DOHH2 (cell line): ENCODE measurements at regions not wholly inside any gene's neighbourhood (a gene's known extent, or its start where the extent isn't known, plus 50 kb on each side); places are given as distances from the start of the nearest gene placed in this dataset.

Source experiments
- EZH2phosphoT487 ChIP-seq: fragments of 200-600 bp; sonication (generic); IDR thresholded peaks from 2 replicates; pipeline ENCODE4 v1.6.1; 2017; ENCODE audit warnings: borderline replicate concordance, mild to moderate bottlenecking, antibody characterized with exemption, low read length, moderate library complexity, mixed read lengths
- TF ChIP-seq, protein P1 (sequence below): fragments of 200-600 bp; sonication (generic); IDR thresholded peaks from one replicate; pipeline ENCODE4 v1.5.1; 2014; ENCODE audit warnings: antibody characterized with exemption, mild to moderate bottlenecking, low read depth, low read length; ENCODE audit not compliant: poor library complexity, severe bottlenecking

DNA sequence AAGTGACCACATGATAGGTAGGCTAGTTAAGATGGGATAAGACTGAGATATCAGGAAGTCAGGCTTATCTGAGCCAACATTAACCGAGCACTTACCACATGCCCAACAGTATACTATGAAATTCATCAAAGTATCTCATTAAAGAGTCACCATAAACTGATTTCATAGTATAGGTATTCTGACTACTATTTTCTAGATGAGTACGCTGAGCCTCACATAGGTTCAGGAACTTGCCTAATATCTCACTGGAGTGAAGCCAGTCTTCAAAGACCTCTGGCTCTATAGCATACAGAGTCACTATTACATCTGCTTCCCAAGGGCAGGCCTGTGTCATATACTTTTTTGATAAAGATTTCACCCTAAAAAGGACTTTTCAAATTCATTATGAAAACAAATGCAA is 115.6 kb upstream of the NGF start:
- TF ChIP-seq, protein P1, sequence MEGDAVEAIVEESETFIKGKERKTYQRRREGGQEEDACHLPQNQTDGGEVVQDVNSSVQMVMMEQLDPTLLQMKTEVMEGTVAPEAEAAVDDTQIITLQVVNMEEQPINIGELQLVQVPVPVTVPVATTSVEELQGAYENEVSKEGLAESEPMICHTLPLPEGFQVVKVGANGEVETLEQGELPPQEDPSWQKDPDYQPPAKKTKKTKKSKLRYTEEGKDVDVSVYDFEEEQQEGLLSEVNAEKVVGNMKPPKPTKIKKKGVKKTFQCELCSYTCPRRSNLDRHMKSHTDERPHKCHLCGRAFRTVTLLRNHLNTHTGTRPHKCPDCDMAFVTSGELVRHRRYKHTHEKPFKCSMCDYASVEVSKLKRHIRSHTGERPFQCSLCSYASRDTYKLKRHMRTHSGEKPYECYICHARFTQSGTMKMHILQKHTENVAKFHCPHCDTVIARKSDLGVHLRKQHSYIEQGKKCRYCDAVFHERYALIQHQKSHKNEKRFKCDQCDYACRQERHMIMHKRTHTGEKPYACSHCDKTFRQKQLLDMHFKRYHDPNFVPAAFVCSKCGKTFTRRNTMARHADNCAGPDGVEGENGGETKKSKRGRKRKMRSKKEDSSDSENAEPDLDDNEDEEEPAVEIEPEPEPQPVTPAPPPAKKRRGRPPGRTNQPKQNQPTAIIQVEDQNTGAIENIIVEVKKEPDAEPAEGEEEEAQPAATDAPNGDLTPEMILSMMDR, result no peak
- TF ChIP-seq EZH2phosphoT487, result no peak
